WERI-Rb-1 (cell line): ENCODE measurements at regions not wholly inside any gene's neighbourhood (a gene's known extent, or its start where the extent isn't known, plus 50 kb on each side); places are given as distances from the start of the nearest gene placed in this dataset.
"Not testable (repeated sequence)": the region's sequence is repeated elsewhere in the genome, so short reads cannot be mapped to it uniquely, and the experiment has no call there.

ENCODE experiments used
- DNase-seq: peaks from one replicate; pipeline ENCODE4 v3.0.0-alpha.2; 2020
- H3K27ac ChIP-seq: fragments of 250-450 bp; sonication (Bioruptor Pico); 2 replicates; pipeline ENCODE4 v1.5.1; 2020; ENCODE audit warnings: mild to moderate bottlenecking, moderate library complexity
- H3K27me3 ChIP-seq: fragments of 250-450 bp; sonication (Bioruptor Pico); 2 replicates; pipeline ENCODE4 v1.5.1; 2021; ENCODE audit warnings: mild to moderate bottlenecking, low read depth, moderate library complexity; ENCODE audit not compliant: insufficient read depth, severe bottlenecking
- H3K36me3 ChIP-seq: fragments of 250-450 bp; sonication (Bioruptor Pico); 2 replicates; pipeline ENCODE4 v1.5.1; 2020; ENCODE audit warnings: mild to moderate bottlenecking, moderate library complexity
- H3K4me3 ChIP-seq: 2 replicates; pipeline ENCODE4 v1.5.1; 2011; ENCODE audit warnings: low read depth, mild to moderate bottlenecking, control low read depth, low read length
- H3K9me3 ChIP-seq: fragments of 250-450 bp; sonication (Bioruptor Pico); 2 replicates; pipeline ENCODE4 v1.5.1; 2021; ENCODE audit warnings: mild to moderate bottlenecking, moderate library complexity; ENCODE audit not compliant: severe bottlenecking
- CTCF ChIP-seq: IDR thresholded peaks from 2 replicates; pipeline ENCODE4 v1.5.1; 2011; ENCODE audit warnings: low read depth, mild to moderate bottlenecking, control low read depth, inconsistent platforms, low read length

GRCh38 chr6:133092771-133093170 is 148.4 kb upstream of the EYA4 start:
- TF ChIP-seq CTCF: no peak
- no peak overlapping the region for H3K27ac ChIP-seq
- no peaks in the 10 kb centered on the region for H3K9me3 ChIP-seq
- no peaks in the 10 kb centered on the region for H3K27me3 ChIP-seq
- H3K4me3 ChIP-seq: no peak overlapping the region
- H3K36me3 ChIP-seq: no peaks in the 10 kb centered on the region
- peak; percentile 16 for DNase-seq

- H3K27ac ChIP-seq, H3K27me3 ChIP-seq, H3K9me3 ChIP-seq, H3K36me3 ChIP-seq, H3K4me3 ChIP-seq: not testable (repeated sequence)
- DNase-seq: peak; percentile 40
Measured at GRCh38 chr6:133093211-133093610, 147.9 kb upstream of the EYA4 start.

- DNase-seq: no peak
- no peak for TF ChIP-seq CTCF
- no peaks in the 10 kb centered on the region for H3K27me3 ChIP-seq
- H3K4me3 ChIP-seq: no peak overlapping the region
- H3K36me3 ChIP-seq: no peaks in the 10 kb centered on the region
- no peaks in the 10 kb centered on the region for H3K9me3 ChIP-seq
- no peak overlapping the region for H3K27ac ChIP-seq
Measured at GRCh38 chr6:133093956-133094355, 147.2 kb upstream of the EYA4 start.

- DNase-seq: no peak
- TF ChIP-seq CTCF: no peak
- no peak overlapping the region for H3K27ac ChIP-seq
- no peaks in the 10 kb centered on the region for H3K9me3 ChIP-seq
- no peaks in the 10 kb centered on the region for H3K36me3 ChIP-seq
- H3K4me3 ChIP-seq: no peak overlapping the region
- no peaks in the 10 kb centered on the region for H3K27me3 ChIP-seq
Measured at GRCh38 chr6:133097208-133097607, 143.9 kb upstream of the EYA4 start.

GRCh38 chr6:133099573-133099972 is 141.6 kb upstream of the EYA4 start:
- Histone ChIP-seq H3K9me3 (no peaks in the 10 kb centered on the region), H3K36me3 (no peaks in the 10 kb centered on the region), H3K27ac (no peak overlapping the region), H3K27me3 (no peaks in the 10 kb centered on the region), H3K4me3 (no peak overlapping the region)
- DNase-seq: no peak
- TF ChIP-seq CTCF: no peak

GRCh38 chr6:133100865-133101264 is 140.3 kb upstream of the EYA4 start:
- DNase-seq: no peak
- Histone ChIP-seq H3K9me3 (no peaks in the 10 kb centered on the region), H3K27ac (no peak overlapping the region), H3K27me3 (no peaks in the 10 kb centered on the region), H3K4me3 (no peak overlapping the region), H3K36me3 (no peaks in the 10 kb centered on the region)
- TF ChIP-seq CTCF: no peak
